ENCODE measurements at regions not wholly inside any gene's neighbourhood (a gene's known extent, or its start where the extent isn't known, plus 50 kb on each side); places are given as distances from the start of the nearest gene placed in this dataset.

DNA sequence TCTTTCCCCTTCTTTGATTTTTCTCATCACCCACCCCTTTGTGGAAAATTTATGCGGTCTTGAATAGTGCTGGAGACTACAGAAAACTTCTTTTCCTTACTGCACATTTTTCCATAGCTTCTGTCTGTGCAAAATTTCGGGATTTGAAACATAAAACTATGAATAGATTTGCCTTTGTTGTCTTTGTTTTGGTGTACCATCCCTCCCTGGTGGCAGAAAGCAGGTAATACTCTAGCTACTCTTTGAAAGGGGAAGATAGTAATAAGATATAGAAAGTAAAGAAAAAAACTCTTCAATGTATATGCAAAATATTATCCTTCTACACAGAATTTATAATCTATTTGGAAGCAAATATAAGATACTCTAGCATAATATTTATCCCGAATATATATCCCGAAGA lies 79.1 kb upstream of the LMO3 start:
- DNase-seq (ENCODE audit: low read depth) = no peak

DNA sequence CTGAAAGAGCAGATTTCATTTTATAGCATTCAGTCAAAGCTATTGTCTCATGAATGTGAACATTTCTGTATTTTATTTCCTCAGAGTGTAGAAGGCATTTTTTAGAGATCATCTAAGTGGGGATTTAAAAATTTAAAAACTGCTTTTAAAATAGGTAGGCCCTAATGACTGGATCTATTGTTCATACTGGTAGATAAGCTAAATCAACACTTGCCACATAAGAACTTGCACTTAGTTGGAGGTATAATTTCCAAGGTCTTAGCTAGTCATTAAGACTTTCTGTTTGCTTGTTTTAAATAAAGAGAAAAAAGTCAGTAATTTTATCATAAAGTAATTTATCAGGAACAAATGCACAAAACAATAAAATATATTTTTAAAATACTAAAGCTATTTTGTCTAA lies 75.2 kb upstream of the LMO3 start:
- DNase-seq (ENCODE audit: low read depth) = no peak

DNA sequence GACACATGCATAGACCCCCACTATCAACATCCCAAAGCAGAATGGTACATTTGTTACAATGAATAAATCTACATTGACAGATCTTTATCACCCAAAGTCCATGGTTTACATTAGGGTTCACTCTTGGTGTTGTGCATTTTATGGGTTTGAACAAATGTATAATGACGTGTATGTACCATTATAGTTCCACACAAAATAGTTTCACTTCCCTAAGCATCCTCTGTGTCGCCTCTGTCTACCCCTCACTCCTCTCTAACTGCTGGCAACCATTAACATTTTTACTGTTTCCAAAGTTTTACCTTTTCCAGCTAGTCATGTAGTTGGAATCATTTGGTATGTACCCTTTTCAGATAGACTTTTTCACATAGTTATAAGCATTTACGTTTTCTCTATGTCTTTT lies 69.5 kb upstream of the LMO3 start:
- no peak for DNase-seq (ENCODE audit: low read depth)

DNA sequence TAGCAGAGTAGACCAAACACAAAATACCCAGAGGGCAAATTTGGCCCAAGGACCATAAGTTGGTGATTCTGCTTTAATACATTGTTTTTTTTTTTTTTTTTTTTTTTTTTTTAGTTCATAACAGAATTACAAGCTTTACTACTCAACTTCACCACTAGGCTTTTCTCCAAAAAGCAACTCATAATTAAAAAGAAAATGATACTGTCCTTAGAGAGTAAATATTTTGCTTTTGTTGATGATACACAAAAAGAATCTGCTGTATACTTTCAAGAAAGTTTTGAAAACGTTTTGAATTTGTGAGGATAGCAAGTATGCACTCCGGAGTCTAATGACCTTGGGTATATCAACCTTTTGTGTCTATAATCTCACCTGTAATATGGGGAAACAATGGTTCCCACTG lies 68.9 kb upstream of the LMO3 start:
- no peak for DNase-seq (ENCODE audit: low read depth)

DNA sequence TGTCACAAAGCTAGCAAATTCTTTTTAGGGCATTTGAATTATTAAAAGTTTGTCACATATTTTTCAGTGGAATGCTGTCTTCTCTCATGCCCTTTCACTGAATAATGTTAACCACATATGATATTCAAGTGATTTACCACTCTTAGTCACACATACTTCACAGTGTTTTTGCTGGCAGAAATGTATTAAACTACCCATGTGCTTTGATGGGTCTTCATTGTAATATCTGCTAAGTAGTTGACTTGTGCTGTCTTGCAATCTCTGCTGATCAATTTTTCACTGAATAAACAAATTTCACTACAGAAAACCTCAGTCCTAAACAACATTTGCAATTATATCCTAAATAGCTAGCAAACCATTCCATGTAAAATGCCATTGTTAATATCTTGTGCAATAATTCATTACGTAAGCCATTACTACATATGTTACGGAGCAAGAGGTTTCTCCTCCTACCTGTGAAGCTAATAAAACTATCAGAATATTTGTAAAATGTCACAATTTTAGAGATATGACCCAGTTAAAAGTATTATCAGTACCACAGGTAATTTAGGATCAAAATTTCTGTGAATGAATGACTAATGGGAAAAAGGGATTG lies 64.6 kb upstream of the LMO3 start:
- DNase-seq (ENCODE audit: low read depth) = no peak

DNA sequence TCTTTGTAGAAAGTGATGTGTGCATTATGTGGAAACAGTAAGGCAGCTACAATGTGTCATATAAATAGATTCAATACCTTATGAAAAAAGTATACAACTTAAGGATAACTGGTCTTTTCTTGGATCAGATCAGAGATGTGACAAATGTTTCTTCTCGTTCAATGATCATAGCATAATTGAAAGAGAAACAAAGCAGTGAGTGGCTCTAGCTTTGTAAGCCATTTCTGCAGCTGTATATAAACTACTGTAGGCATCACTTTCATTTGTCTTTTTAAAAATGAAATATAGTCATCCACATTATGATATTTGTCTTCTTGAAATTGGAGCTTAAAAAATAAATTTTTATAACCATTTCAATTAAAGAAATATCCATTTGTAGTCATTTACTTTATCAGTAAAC lies 63.8 kb upstream of the LMO3 start:
- no peak for DNase-seq (ENCODE audit: low read depth)

DNA sequence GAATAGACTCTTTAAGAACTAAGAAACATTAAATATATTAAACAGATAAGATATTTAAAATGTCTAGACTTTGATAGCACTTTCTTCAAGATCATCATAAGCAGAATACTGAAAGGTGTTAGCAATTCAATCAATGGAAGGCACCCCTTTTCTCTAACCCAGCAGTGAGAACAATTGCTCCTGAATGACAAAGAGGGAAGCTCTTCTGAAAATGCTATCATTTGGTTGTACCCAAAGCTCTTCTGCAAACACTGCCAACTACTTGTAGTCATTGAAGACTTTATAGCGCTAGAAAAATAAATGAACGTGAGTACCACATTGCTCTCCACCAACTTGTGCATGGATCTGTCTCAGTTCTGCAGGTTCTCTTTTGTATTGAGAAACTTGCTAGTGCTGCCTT lies 62.2 kb upstream of the LMO3 start:
- DNase-seq (ENCODE audit: low read depth) = no peak

DNA sequence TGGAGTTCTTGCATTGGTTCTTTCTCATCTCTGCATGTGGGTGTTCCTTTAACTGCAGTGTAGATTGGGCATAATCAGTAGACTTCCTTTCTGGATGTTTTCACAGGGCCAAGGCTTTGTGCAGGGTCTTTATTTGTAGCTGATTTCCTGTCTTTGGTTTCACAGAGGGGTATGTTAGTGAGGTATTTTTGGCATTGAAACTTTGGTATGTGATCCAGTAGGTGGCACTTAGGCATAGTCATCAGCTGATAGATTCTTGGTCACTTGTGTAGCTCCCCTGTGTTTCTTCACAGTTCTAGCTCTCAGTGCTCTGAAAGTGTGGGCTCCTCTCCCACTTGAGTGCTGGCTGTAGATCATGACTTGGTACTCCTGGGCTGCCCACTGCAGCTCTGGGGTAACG lies 52.7 kb upstream of the LMO3 start:
- no peak for DNase-seq (ENCODE audit: low read depth)

All from CMK (cell line).